Glutamatergic neuron (in vitro differentiated cells): ENCODE measurements at regions not wholly inside any gene's neighbourhood (a gene's known extent, or its start where the extent isn't known, plus 50 kb on each side); places are given as distances from the start of the nearest gene placed in this dataset.

Experiments used
- DNase-seq: peaks from one replicate; pipeline ENCODE4 v3.0.0; 2022
- H3K27ac Mint-ChIP-seq: one replicate; pipeline ENCODE4 v1.8.0; 2020; ENCODE audit warnings: mild to moderate bottlenecking, mixed read lengths, inconsistent platforms; ENCODE audit not compliant: unreplicated experiment
- H3K27me3 Mint-ChIP-seq: one replicate; pipeline ENCODE4 v1.8.0; 2020; ENCODE audit warnings: mild to moderate bottlenecking, moderate library complexity, mixed read lengths, inconsistent platforms; ENCODE audit not compliant: unreplicated experiment
- H3K36me3 Mint-ChIP-seq: one replicate; pipeline ENCODE4 v1.8.0; 2020; ENCODE audit warnings: mild to moderate bottlenecking, mixed read lengths, inconsistent platforms; ENCODE audit not compliant: unreplicated experiment
- H3K4me1 Mint-ChIP-seq: one replicate; pipeline ENCODE4 v1.8.0; 2020; ENCODE audit warnings: mild to moderate bottlenecking, low read depth, mixed read lengths, inconsistent platforms; ENCODE audit not compliant: unreplicated experiment
- H3K4me3 Mint-ChIP-seq: one replicate; pipeline ENCODE4 v1.8.0; 2020; ENCODE audit warnings: mild to moderate bottlenecking, mixed read lengths, inconsistent platforms; ENCODE audit not compliant: unreplicated experiment
- H3K9me3 Mint-ChIP-seq: one replicate; pipeline ENCODE4 v1.8.0; 2020; ENCODE audit warnings: mild to moderate bottlenecking, moderate library complexity, mixed read lengths, inconsistent platforms; ENCODE audit not compliant: unreplicated experiment
- TF ChIP-seq, protein P1 (sequence below): fragments of 200-600 bp; sonication (generic); IDR thresholded peaks from one replicate; pipeline ENCODE4 v1.5.0; 2021; ENCODE audit not compliant: partially characterized antibody, unreplicated experiment

DNA sequence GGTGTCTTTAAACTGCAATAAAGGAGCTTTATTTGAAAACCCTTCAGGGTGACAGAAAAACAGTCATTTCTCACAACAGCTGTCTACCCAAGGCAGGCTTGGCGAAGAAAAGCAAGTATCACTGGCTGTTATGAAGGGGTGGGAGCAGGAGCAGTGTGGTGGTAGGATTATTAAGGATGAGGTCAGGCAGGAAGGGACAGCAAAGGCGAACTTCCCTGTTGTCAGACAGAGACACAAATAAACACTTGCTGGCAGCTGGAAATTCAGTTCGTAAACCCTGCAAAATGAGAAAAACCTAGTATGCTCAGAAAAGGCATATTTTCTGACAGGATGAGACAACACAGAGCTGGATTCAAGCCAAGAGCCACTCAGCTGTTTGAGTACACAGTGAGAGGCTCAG lies 416.3 kb upstream of the CDH5 start:
- no peak for DNase-seq
- no peaks in the 10 kb centered on the region for H3K4me1 Mint-ChIP-seq
- no peaks in the 10 kb centered on the region for H3K9me3 Mint-ChIP-seq
- no peak overlapping the region for H3K4me3 Mint-ChIP-seq
- H3K27ac Mint-ChIP-seq, result no peak overlapping the region
- no peaks in the 10 kb centered on the region for H3K36me3 Mint-ChIP-seq
- H3K27me3 Mint-ChIP-seq, result peaks cover 3% of the 10 kb centered on the region
- TF ChIP-seq, protein P1, sequence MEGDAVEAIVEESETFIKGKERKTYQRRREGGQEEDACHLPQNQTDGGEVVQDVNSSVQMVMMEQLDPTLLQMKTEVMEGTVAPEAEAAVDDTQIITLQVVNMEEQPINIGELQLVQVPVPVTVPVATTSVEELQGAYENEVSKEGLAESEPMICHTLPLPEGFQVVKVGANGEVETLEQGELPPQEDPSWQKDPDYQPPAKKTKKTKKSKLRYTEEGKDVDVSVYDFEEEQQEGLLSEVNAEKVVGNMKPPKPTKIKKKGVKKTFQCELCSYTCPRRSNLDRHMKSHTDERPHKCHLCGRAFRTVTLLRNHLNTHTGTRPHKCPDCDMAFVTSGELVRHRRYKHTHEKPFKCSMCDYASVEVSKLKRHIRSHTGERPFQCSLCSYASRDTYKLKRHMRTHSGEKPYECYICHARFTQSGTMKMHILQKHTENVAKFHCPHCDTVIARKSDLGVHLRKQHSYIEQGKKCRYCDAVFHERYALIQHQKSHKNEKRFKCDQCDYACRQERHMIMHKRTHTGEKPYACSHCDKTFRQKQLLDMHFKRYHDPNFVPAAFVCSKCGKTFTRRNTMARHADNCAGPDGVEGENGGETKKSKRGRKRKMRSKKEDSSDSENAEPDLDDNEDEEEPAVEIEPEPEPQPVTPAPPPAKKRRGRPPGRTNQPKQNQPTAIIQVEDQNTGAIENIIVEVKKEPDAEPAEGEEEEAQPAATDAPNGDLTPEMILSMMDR, result no peak

DNA sequence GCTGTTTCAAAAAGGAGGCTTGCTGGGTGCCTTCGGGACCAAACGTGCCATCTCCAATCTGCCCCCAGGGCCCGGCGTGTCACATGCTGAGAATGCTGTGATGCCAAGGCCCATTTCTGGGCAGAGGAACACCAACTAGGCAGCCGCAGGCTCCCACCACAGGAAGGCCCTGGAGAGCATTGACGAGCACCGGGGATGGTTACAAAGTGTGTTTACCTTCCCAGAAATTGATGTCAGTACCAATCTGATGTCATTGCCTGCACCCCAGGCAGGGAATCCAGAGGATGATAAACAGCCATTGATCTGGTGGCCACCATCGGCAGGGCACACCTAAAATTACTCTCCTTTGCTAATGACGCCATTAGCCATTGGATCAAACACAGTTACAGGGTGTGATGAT lies 418.1 kb upstream of the CDH5 start:
- Mint-ChIP-seq H3K9me3 (peaks cover under 1% of the 10 kb centered on the region), H3K36me3 (no peaks in the 10 kb centered on the region), H3K27ac (no peak overlapping the region), H3K27me3 (peaks cover 3% of the 10 kb centered on the region), H3K4me1 (no peaks in the 10 kb centered on the region), H3K4me3 (no peak overlapping the region)
- no peak for DNase-seq
- TF ChIP-seq, protein P1, result no peak

DNA sequence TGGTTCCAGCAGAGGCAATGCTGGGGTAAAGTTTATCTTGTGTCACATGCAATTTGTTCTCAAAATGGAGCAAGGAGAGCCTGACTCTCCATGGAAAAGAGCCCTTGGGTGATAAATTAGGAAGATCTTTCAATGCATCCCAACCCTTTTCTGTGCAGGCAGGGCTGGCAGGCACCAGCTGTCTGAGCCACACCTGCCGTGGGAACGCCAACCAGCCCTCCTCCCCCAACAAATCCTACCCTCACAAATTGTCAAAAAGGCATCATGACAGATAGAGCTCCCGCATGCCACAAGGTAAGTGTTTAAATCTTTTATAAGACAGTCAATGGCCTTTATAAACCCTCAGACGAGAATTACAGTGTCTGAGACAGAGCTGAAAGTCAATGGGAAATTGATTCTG lies 418.5 kb upstream of the CDH5 start:
- Mint-ChIP-seq H3K27ac (no peak overlapping the region), H3K9me3 (peaks cover 4% of the 10 kb centered on the region), H3K27me3 (peaks cover 3% of the 10 kb centered on the region), H3K4me3 (no peak overlapping the region), H3K4me1 (no peaks in the 10 kb centered on the region), H3K36me3 (no peaks in the 10 kb centered on the region)
- TF ChIP-seq, protein P1, result no peak
- DNase-seq, result no peak

DNA sequence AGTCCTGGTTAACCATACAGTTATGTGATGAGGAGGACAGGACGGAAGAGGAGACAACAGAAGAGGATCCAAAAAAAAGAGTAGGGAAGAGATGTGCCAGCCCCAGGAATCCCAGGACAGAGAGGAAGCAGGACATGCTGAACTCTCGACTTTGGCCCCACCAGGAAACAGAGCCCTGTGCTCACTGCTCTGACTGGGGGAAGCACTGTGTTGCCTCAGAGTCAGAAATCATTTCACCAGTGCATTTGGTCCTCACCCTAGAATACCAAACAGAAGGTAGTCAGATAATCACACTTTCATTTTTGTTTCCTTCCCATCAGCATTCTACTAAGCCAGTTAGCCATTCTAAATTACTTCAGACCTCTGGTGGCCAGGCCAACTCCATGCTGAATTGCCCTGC lies 421.0 kb upstream of the CDH5 start:
- Mint-ChIP-seq H3K36me3 (no peaks in the 10 kb centered on the region), H3K27ac (no peak overlapping the region), H3K27me3 (peaks cover 3% of the 10 kb centered on the region), H3K4me1 (no peaks in the 10 kb centered on the region), H3K9me3 (peaks cover 4% of the 10 kb centered on the region), H3K4me3 (no peak overlapping the region)
- TF ChIP-seq, protein P1, result no peak
- DNase-seq, result no peak

DNA sequence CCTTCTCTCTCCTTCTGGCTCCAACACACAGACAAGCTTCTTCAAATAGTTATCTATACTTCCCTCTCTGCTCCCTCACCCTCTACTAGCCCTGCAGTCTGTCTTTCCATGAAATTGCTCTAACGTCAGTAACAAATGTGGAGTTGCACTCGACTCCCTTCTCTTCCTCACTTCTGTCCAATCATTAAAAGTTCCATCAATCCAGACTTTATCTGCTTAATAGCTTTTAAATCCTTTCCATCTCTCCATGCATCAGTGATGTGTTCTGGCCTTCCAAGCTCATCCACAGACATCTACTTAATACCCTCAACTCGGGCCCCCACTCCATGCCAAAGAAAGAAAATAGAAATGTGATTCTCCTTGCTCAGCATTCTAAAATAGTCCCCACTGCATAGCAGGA lies 422.1 kb upstream of the CDH5 start:
- Mint-ChIP-seq H3K27ac (no peak overlapping the region), H3K4me3 (no peak overlapping the region), H3K27me3 (peaks cover 3% of the 10 kb centered on the region), H3K4me1 (no peaks in the 10 kb centered on the region), H3K9me3 (peaks cover 4% of the 10 kb centered on the region), H3K36me3 (no peaks in the 10 kb centered on the region)
- TF ChIP-seq, protein P1, result no peak
- DNase-seq, result no peak
